H1 (cell line): ENCODE measurements at regions not wholly inside any gene's neighbourhood (a gene's known extent, or its start where the extent isn't known, plus 50 kb on each side); places are given as distances from the start of the nearest gene placed in this dataset.

Source experiments
- CTCF ChIA-PET: fragments of 300-600 bp; sonication (Branson Sonifier 250); formaldehyde crosslinking; loops from one replicate; lab custom pipeline; 2021; ENCODE audit not compliant: partially characterized antibody; lab: Charles Lee
- POLR2A ChIA-PET: fragments of 300-600 bp; sonication (Branson Sonifier 250); formaldehyde crosslinking; loops from one replicate; lab custom pipeline; 2021; ENCODE audit warnings: inconsistent platforms; ENCODE audit not compliant: partially characterized antibody; lab: Charles Lee
- DNase-seq, 2 experiments: peaks; one replicate each; pipeline versions ENCODE4 v3.0.0 to v3.0.0-alpha.2; 2010 to 2022; ENCODE audit warnings: low spot score in 2 of 2, low read depth in 1 of 2, mixed read lengths in 1 of 2
- FAIRE-seq: peaks from 2 replicates; lab custom pipeline; 2011; peaks lifted over from hg19 to GRCh38; lab: Jason Lieb, UNC
- H2AFZ ChIP-seq: 2 replicates; pipeline ENCODE4 v1.8.1; 2012; ENCODE audit warnings: low read length, inconsistent platforms
- H2AK5ac ChIP-seq: 2 replicates; pipeline ENCODE4 v1.6.1; 2013; ENCODE audit warnings: low read depth, low read length
- H2BK120ac ChIP-seq: replicated peaks from 2 replicates; pipeline ENCODE3; 2013; ENCODE audit warnings: low read depth, low read length, inconsistent platforms
- H2BK12ac ChIP-seq: 2 replicates; pipeline ENCODE4 v1.6.1; 2013; ENCODE audit warnings: low read depth, low read length
- H2BK15ac ChIP-seq: 2 replicates; pipeline ENCODE4 v1.6.1; 2013; ENCODE audit warnings: low read length
- H2BK20ac ChIP-seq: 2 replicates; pipeline ENCODE4 v1.6.1; 2013; ENCODE audit warnings: low read length
- H2BK5ac ChIP-seq: 2 replicates; pipeline ENCODE4 v1.6.1; 2013; ENCODE audit warnings: low read depth, low read length
- H3K14ac ChIP-seq: 2 replicates; pipeline ENCODE4 v1.6.1; 2013; ENCODE audit warnings: inconsistent platforms; ENCODE audit not compliant: insufficient read length
- H3K18ac ChIP-seq: 2 replicates; pipeline ENCODE4 v1.6.1; 2013; ENCODE audit warnings: low read length; ENCODE audit errors: extremely low read depth
- H3K23ac ChIP-seq: 2 replicates; pipeline ENCODE4 v1.6.1; 2013; ENCODE audit warnings: inconsistent platforms; ENCODE audit not compliant: insufficient read length
- H3K23me2 ChIP-seq: 2 replicates; pipeline ENCODE4 v1.6.1; 2013; ENCODE audit warnings: low read depth, low read length
- H3K27ac ChIP-seq: 2 replicates; pipeline ENCODE4 v1.6.1; 2011; ENCODE audit warnings: low read depth, low read length, inconsistent platforms
- H3K27me3 ChIP-seq, 4 experiments: replicated peaks in 1 of 4; 1 replicate in 1 of 4; 2 replicates in 3 of 4; pipeline versions ENCODE4 v1.6.1 to v1.8.1; 2011 to 2013; ENCODE audit warnings: low read length in 3 of 4, mild to moderate bottlenecking in 3 of 4, inconsistent platforms in 2 of 4, mixed read lengths in 2 of 4, moderate library complexity in 1 of 4; ENCODE audit not compliant: control insufficient read depth in 3 of 4, insufficient read depth in 3 of 4; ENCODE audit errors: extremely low read depth in 1 of 4
- H3K36me3 ChIP-seq, 4 experiments: 2 replicates each; pipeline versions ENCODE4 v1.6.1 to v1.8.1; 2011 to 2013; ENCODE audit warnings: mild to moderate bottlenecking in 4 of 4, low read length in 3 of 4, moderate library complexity in 2 of 4, control low read depth in 1 of 4, inconsistent platforms in 1 of 4; ENCODE audit not compliant: insufficient read depth in 4 of 4, control insufficient read depth in 2 of 4
- H3K4ac ChIP-seq: replicated peaks from 2 replicates; pipeline ENCODE3; 2013; ENCODE audit warnings: low read length, low read depth, mixed read lengths, inconsistent platforms; ENCODE audit not compliant: insufficient read length
- H3K4me1 ChIP-seq, 4 experiments: replicated peaks in 1 of 4; 1 replicate in 1 of 4; 2 replicates in 3 of 4; pipeline versions ENCODE4 v1.6.1 to v1.8.1; 2011 to 2013; ENCODE audit warnings: low read length in 3 of 4, inconsistent platforms in 2 of 4, mixed read lengths in 1 of 4; ENCODE audit not compliant: insufficient read depth in 4 of 4, control insufficient read depth in 3 of 4
- H3K4me2 ChIP-seq, 2 experiments: 2 replicates each; pipeline versions ENCODE4 v1.6.1 to v1.8.1; 2011 to 2013; ENCODE audit warnings: low read depth in 2 of 2, low read length in 2 of 2, control low read depth in 1 of 2, inconsistent platforms in 1 of 2, mild to moderate bottlenecking in 1 of 2; ENCODE audit not compliant: insufficient read depth in 1 of 2
- H3K4me3 ChIP-seq, 4 experiments: fragments of 200-600, 300-600 bp in 1 of 4; sonication (generic), shearing (Covaris generic), sonication (Bioruptor Twin) in 1 of 4; 2 replicates each; pipeline versions ENCODE4 v1.5.1 to v1.8.1; 2011 to 2016; ENCODE audit warnings: low read length in 4 of 4, low read depth in 3 of 4, control low read depth in 2 of 4, inconsistent platforms in 2 of 4, mild to moderate bottlenecking in 2 of 4, mixed read lengths in 1 of 4, moderate library complexity in 1 of 4; ENCODE audit not compliant: insufficient read depth in 2 of 4; ENCODE audit errors: extremely low read depth in 1 of 4
- H3K56ac ChIP-seq: replicated peaks from 2 replicates; pipeline ENCODE3; 2013; ENCODE audit warnings: low read depth, mild to moderate bottlenecking, mixed read lengths, low read length, inconsistent platforms; ENCODE audit not compliant: insufficient read length
- H3K79me1 ChIP-seq: 2 replicates; pipeline ENCODE4 v1.6.1; 2013; ENCODE audit warnings: low read depth, low read length, control low read depth
- H3K79me2 ChIP-seq, 2 experiments: 2 replicates each; pipeline versions ENCODE4 v1.6.1 to v1.8.1; 2012 to 2013; ENCODE audit warnings: low read length in 2 of 2, mild to moderate bottlenecking in 2 of 2, inconsistent platforms in 1 of 2; ENCODE audit not compliant: insufficient read depth in 2 of 2, control insufficient read depth in 1 of 2
- H3K9ac ChIP-seq, 4 experiments: replicated peaks in 1 of 4; 1 replicate in 1 of 4; 2 replicates in 3 of 4; pipeline versions ENCODE4 v1.6.1 to v1.8.1; 2011 to 2013; ENCODE audit warnings: low read depth in 3 of 4, low read length in 3 of 4, control low read depth in 2 of 4, mild to moderate bottlenecking in 2 of 4, moderate library complexity in 2 of 4, inconsistent platforms in 1 of 4; ENCODE audit errors: extremely low read depth in 1 of 4
- H3K9me3 ChIP-seq, 2 experiments: 2 replicates each; pipeline versions ENCODE4 v1.6.1 to v1.8.1; 2012 to 2013; ENCODE audit warnings: mild to moderate bottlenecking in 2 of 2, moderate library complexity in 2 of 2, control low read depth in 1 of 2, inconsistent platforms in 1 of 2, low read depth in 1 of 2, low read length in 1 of 2, mixed read lengths in 1 of 2; ENCODE audit not compliant: insufficient read depth in 2 of 2
- H4K20me1 ChIP-seq, 2 experiments: replicated peaks in 1 of 2; 2 replicates each; pipeline versions ENCODE3 to v1.8.1; 2011 to 2013; ENCODE audit warnings: inconsistent platforms in 2 of 2, low read length in 2 of 2, mild to moderate bottlenecking in 1 of 2; ENCODE audit not compliant: insufficient read depth in 2 of 2, control insufficient read depth in 1 of 2
- H4K5ac ChIP-seq: 2 replicates; pipeline ENCODE4 v1.6.1; 2013; ENCODE audit warnings: low read length, low read depth, mixed read lengths, inconsistent platforms; ENCODE audit not compliant: insufficient read length
- H4K8ac ChIP-seq: 2 replicates; pipeline ENCODE4 v1.8.0; 2013; ENCODE audit warnings: mild to moderate bottlenecking, moderate library complexity, low read length, inconsistent platforms; ENCODE audit not compliant: insufficient read depth; ENCODE audit errors: extremely low read depth
- H4K91ac ChIP-seq: replicated peaks from 2 replicates; pipeline ENCODE3; 2013; ENCODE audit warnings: low read length, mixed read lengths, inconsistent platforms; ENCODE audit not compliant: insufficient read length
- CHD2 ChIP-seq: IDR thresholded peaks from 2 replicates; pipeline ENCODE4 v1.6.1; 2012; ENCODE audit warnings: low read length, improper control_type of control experiment
- FOSL1 ChIP-seq: IDR thresholded peaks from 2 replicates; pipeline ENCODE4 v1.6.1; 2011; ENCODE audit warnings: mild to moderate bottlenecking, low read depth, low read length, moderate library complexity; ENCODE audit not compliant: insufficient read depth
- NANOG ChIP-seq: IDR thresholded peaks from 2 replicates; pipeline ENCODE4 v1.6.1; 2011; ENCODE audit warnings: low read length, low read depth, mild to moderate bottlenecking, inconsistent platforms; ENCODE audit not compliant: insufficient read depth, poor library complexity, severe bottlenecking
- NRF1 ChIP-seq: IDR thresholded peaks from 2 replicates; pipeline ENCODE4 v1.6.1; 2011; ENCODE audit warnings: mild to moderate bottlenecking, low read depth, low read length, improper control_type of control experiment
- POLR2A ChIP-seq, 2 experiments: IDR thresholded peaks; 1 replicate in 1 of 2; 2 replicates in 1 of 2; pipeline ENCODE4 v1.6.1; 2011; ENCODE audit warnings: low read depth in 2 of 2, low read length in 2 of 2, mild to moderate bottlenecking in 2 of 2; ENCODE audit errors: control extremely low read depth in 1 of 2
- SUZ12 ChIP-seq: fragments of 200-600 bp; sonication (generic); IDR thresholded peaks from 2 replicates; pipeline ENCODE4 v1.6.1; 2012; ENCODE audit warnings: mild to moderate bottlenecking, inconsistent platforms, low read length, moderate library complexity, mixed read lengths
- TBP ChIP-seq: IDR thresholded peaks from 2 replicates; pipeline ENCODE4 v1.6.1; 2011; ENCODE audit warnings: low read depth, low read length, improper control_type of control experiment
- whole genome bisulfite sequencing, 2 experiments: shearing (Covaris generic) in 1 of 2; methylation state at CpG; one replicate each; pipeline versions ENCODE4 v1.1.6 to v1.1.7; 2013 to 2015; ENCODE audit warnings: low lambda C conversion rate in 2 of 2, mixed read lengths in 2 of 2, inconsistent platforms in 1 of 2, low coverage in 1 of 2, missing lambda C conversion rate in 1 of 2; ENCODE audit not compliant: insufficient replicate concordance in 2 of 2, insufficient coverage in 1 of 2, insufficient read length in 1 of 2; ENCODE audit errors: extremely low coverage in 1 of 2, missing lambda C conversion rate in 1 of 2; 5-methylcytosine and 5-hydroxymethylcytosine counted together

DNA sequence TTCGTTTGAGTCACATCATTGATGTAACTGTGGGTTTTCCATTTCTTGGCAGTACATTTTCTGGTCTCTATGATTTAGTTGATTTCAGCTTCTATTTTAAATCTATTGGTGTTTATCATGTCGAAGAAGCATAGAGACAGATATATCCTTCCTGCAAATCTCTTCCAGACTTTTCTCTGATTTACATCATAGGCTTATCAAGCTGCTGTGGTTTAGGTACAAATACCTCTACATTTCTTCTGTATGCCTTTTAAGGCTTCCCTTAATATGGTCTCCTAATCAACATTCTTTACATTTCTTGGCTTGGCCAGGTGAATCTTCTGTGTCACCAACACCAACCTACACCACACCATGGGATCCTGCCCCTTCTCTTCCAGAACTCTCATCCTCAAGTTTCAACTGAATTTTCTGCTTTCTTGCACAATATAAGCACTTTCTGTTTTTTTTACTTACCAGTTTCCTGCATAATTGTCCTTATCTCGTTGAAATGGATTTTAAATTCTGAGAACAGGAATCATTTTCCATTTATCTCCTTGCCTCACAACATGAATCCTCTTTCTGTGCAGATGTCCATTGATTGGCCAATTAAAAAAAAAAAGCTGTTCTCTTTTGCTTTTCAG is 626.9 kb downstream of the ANKRD50 start:
- H3K18ac ChIP-seq = no peak overlapping the region
- no peaks in the 10 kb centered on the region for H3K79me1 ChIP-seq
- H2AFZ ChIP-seq = no peak overlapping the region
- no peaks in the 10 kb centered on the region for H3K4me1 ChIP-seq
- H2BK15ac ChIP-seq = no peak overlapping the region
- 93% methylated on average over 3 of the region's 3 CpGs; no CpG with 5 or more reads in 1 of the 2 experiments for WGBS, 2 experiments
- H2BK5ac ChIP-seq = no peak overlapping the region
- POLR2A ChIA-PET = no interaction called here
- peaks cover 0 to 1% of the 10 kb centered on the region in 2 experiments; a peak in 1 of 4 replicates for H3K9me3 ChIP-seq
- FAIRE-seq = no peak
- no peaks in the 10 kb centered on the region for H3K27me3 ChIP-seq
- CTCF ChIA-PET = no interaction called here
- no peak overlapping the region for H4K91ac ChIP-seq
- H3K23ac ChIP-seq = no peak overlapping the region
- H3K36me3 ChIP-seq = no peaks in the 10 kb centered on the region
- no peak overlapping the region for H3K56ac ChIP-seq
- no peak overlapping the region for H4K5ac ChIP-seq
- no peak for DNase-seq
- H3K4ac ChIP-seq = no peak overlapping the region
- H4K20me1 ChIP-seq = no peaks in the 10 kb centered on the region
- no peaks in the 10 kb centered on the region for H3K79me2 ChIP-seq
- H3K4me3 ChIP-seq = no peak overlapping the region
- no peak overlapping the region for H2BK120ac ChIP-seq
- H3K4me2 ChIP-seq = no peak overlapping the region
- no peak overlapping the region for H3K9ac ChIP-seq
- no peak overlapping the region for H2AK5ac ChIP-seq
- no peak overlapping the region for H4K8ac ChIP-seq
- no peak overlapping the region for H2BK12ac ChIP-seq
- H2BK20ac ChIP-seq = no peak overlapping the region
- no peak overlapping the region for H3K27ac ChIP-seq
- no peaks in the 10 kb centered on the region for H3K23me2 ChIP-seq
- no peak overlapping the region for H3K14ac ChIP-seq
- TF ChIP-seq TBP (no peak), NRF1 (no peak), FOSL1 (no peak), CHD2 (no peak), NANOG (no peak), SUZ12 (no peak), POLR2A (IDR thresholded peaks at IDR 0.05; ENCODE audit: control extremely low read depth in 1 of 2, low read depth in 2 of 2, low read length in 2 of 2) (no peak)
